Peyer's patch (tissue), 4 donors: ENCODE measurements at regions not wholly inside any gene's neighbourhood (a gene's known extent, or its start where the extent isn't known, plus 50 kb on each side); places are given as distances from the start of the nearest gene placed in this dataset.
"Not testable (repeated sequence)": the region's sequence is repeated elsewhere in the genome, so short reads cannot be mapped to it uniquely, and the experiment has no call there.

ENCODE experiments used
- DNase-seq, 3 donors: peaks; one replicate each; pipeline ENCODE4 v3.0.0-alpha.2; 2017 to 2019
- H3K27ac ChIP-seq, 4 donors: fragments of 200-600 bp; sonication (generic); one replicate each; pipeline ENCODE4 v1.5.1; 2016 to 2019
- H3K27me3 ChIP-seq, 2 donors: fragments of 200-600 bp; sonication (generic); one replicate each; pipeline ENCODE4 v1.5.1; 2019
- H3K36me3 ChIP-seq, 3 donors: fragments of 200-600 bp; sonication (generic); one replicate each; pipeline ENCODE4 v1.5.1; 2016 to 2019
- H3K4me1 ChIP-seq, 4 donors: fragments of 200-600 bp; sonication (generic); one replicate each; pipeline ENCODE4 v1.5.1; 2016 to 2019
- H3K4me3 ChIP-seq, 4 donors: fragments of 200-600 bp; sonication (generic); 1 replicate in 3 of 4; 2 replicates in 1 of 4; pipeline ENCODE4 v1.5.1; 2016 to 2019; ENCODE audit warnings: mild to moderate bottlenecking in 1 of 4
- H3K9me3 ChIP-seq, 4 donors: fragments of 200-600 bp; sonication (generic); one replicate each; pipeline ENCODE4 v1.5.1; 2016 to 2019; ENCODE audit warnings: mild to moderate bottlenecking in 1 of 4
- CTCF ChIP-seq, 6 experiments: fragments of 450-650 bp in 4 of 6; fragments of 200-600 bp in 2 of 6; sonication (generic) in 1 of 6; IDR thresholded peaks; one replicate each; pipeline ENCODE4 v1.5.1; 2017 to 2019; ENCODE audit warnings: antibody characterized with exemption in 6 of 6, mild to moderate bottlenecking in 3 of 6, moderate library complexity in 1 of 6
- POLR2A ChIP-seq, 2 donors: fragments of 450-650 bp; IDR thresholded peaks; one replicate each; pipeline ENCODE4 v1.5.1; 2017; ENCODE audit warnings: antibody characterized with exemption in 2 of 2, mild to moderate bottlenecking in 2 of 2, moderate library complexity in 2 of 2

GRCh38 chr15:53903129-53903528, 75.1 kb upstream of the UNC13C start:
- no peaks in the 10 kb centered on the region for H3K27me3 ChIP-seq
- H3K27ac ChIP-seq, result no peak overlapping the region
- H3K36me3 ChIP-seq, result no peaks in the 10 kb centered on the region
- no peaks in the 10 kb centered on the region for H3K4me1 ChIP-seq
- H3K9me3 ChIP-seq, result no peaks in the 10 kb centered on the region
- TF ChIP-seq POLR2A (IDR thresholded peaks at IDR 0.05), result no peak
- TF ChIP-seq CTCF (IDR thresholded peaks at IDR 0.05), result no peak
- H3K4me3 ChIP-seq, result no peak overlapping the region
- no peak for DNase-seq

- H3K27me3 ChIP-seq, H3K4me3 ChIP-seq, H3K9me3 ChIP-seq, H3K4me1 ChIP-seq, H3K36me3 ChIP-seq, DNase-seq, H3K27ac ChIP-seq: not testable (repeated sequence)
Measured at GRCh38 chr15:53893468-53893867, 84.8 kb upstream of the UNC13C start.

- not testable (repeated sequence) for H3K4me1 ChIP-seq, H3K4me3 ChIP-seq, H3K27me3 ChIP-seq, H3K27ac ChIP-seq, DNase-seq, H3K36me3 ChIP-seq, H3K9me3 ChIP-seq
Measured at GRCh38 chr15:53891862-53892261, 86.4 kb upstream of the UNC13C start.

GRCh38 chr15:53884441-53884840, 93.8 kb upstream of the UNC13C start:
- Histone ChIP-seq H3K27me3 (no peaks in the 10 kb centered on the region), H3K27ac (no peak overlapping the region), H3K4me1 (no peaks in the 10 kb centered on the region), H3K9me3 (no peaks in the 10 kb centered on the region), H3K4me3 (no peak overlapping the region), H3K36me3 (no peaks in the 10 kb centered on the region)
- TF ChIP-seq CTCF (IDR thresholded peaks at IDR 0.05), result no peak
- no peak for TF ChIP-seq POLR2A (IDR thresholded peaks at IDR 0.05)
- DNase-seq, result no peak

- H3K9me3 ChIP-seq, result no peaks in the 10 kb centered on the region
- TF ChIP-seq POLR2A (IDR thresholded peaks at IDR 0.05), result no peak
- TF ChIP-seq CTCF (IDR thresholded peaks at IDR 0.05), result no peak
- DNase-seq, result no peak
- H3K27ac ChIP-seq, result no peak overlapping the region
- H3K4me1 ChIP-seq, result no peaks in the 10 kb centered on the region
- H3K27me3 ChIP-seq, result no peaks in the 10 kb centered on the region
- H3K36me3 ChIP-seq, result no peaks in the 10 kb centered on the region
- H3K4me3 ChIP-seq, result no peak overlapping the region
Measured at GRCh38 chr15:53882311-53882710, 95.9 kb upstream of the UNC13C start.

GRCh38 chr15:53880357-53880756, 97.9 kb upstream of the UNC13C start:
- no peaks in the 10 kb centered on the region for H3K36me3 ChIP-seq
- H3K4me1 ChIP-seq, result no peaks in the 10 kb centered on the region
- H3K9me3 ChIP-seq, result no peaks in the 10 kb centered on the region
- TF ChIP-seq CTCF (IDR thresholded peaks at IDR 0.05), result no peak
- TF ChIP-seq POLR2A (IDR thresholded peaks at IDR 0.05), result no peak
- no peak overlapping the region for H3K4me3 ChIP-seq
- H3K27ac ChIP-seq, result no peak overlapping the region
- no peak for DNase-seq
- H3K27me3 ChIP-seq, result no peaks in the 10 kb centered on the region

- H3K27me3 ChIP-seq, result no peaks in the 10 kb centered on the region
- no peaks in the 10 kb centered on the region for H3K36me3 ChIP-seq
- no peaks in the 10 kb centered on the region for H3K4me1 ChIP-seq
- H3K27ac ChIP-seq, result no peak overlapping the region
- TF ChIP-seq POLR2A (IDR thresholded peaks at IDR 0.05) (no peak), CTCF (IDR thresholded peaks at IDR 0.05) (no peak)
- H3K9me3 ChIP-seq, result no peaks in the 10 kb centered on the region
- DNase-seq, result no peak
- no peak overlapping the region for H3K4me3 ChIP-seq
Measured at GRCh38 chr15:53875711-53876110, 102.5 kb upstream of the UNC13C start.
